Heart left ventricle (tissue), 13 donors: ENCODE measurements at regions not wholly inside any gene's neighbourhood (a gene's known extent, or its start where the extent isn't known, plus 50 kb on each side); places are given as distances from the start of the nearest gene placed in this dataset.

Experiments
- CTCF ChIP-seq, 12 donors: fragments of 200-600 bp; sonication (generic) in 4 of 12; IDR thresholded peaks; one replicate each; pipeline versions ENCODE4 v1.5.0 to v1.8.0; 2018 to 2022; ENCODE audit warnings: antibody characterized with exemption in 12 of 12, mild to moderate bottlenecking in 5 of 12
- POLR2A ChIP-seq, 2 donors: fragments of 450-650 bp; IDR thresholded peaks; one replicate each; pipeline ENCODE4 v1.6.1; 2017; ENCODE audit warnings: antibody characterized with exemption in 2 of 2, mild to moderate bottlenecking in 2 of 2, moderate library complexity in 2 of 2
- donor health status: ischemic (EF 13 %, LVEDD 7.1; RV severe dilation, severe dysfunction).
- donor health status: DM: no; HTN: yes; CAD: no.
- donor health status: DM: no; HTN: no; CAD: no.
- donor health status: ischemic (EF 25% LVEDD 6.9; RV normal size, moderate dysfunction).
- donor health status: ischemic (EF 25% LVEDD 5.7; RV mildly dilated, moderate dysfunction).
- donor health status: ischemic (EF 35%, LVEDD 5.7; RV mildly dilated, moderate dysfunction).
- donor health status: nonischemic (EF 11% LVEDD 7.7; RV severe dilation, severe dysfunction).
- donor health status: DM: yes; HTN: yes; CAD: no.
- donor health status: PGD.
- donor health status: ischemic (EF 29% LVEDD 5.4; RV normal size, mild dysfunction).
- donor health status: nonischemic (EF 23%, LVEDD 6.1; RV moderate dilation, normal function).

DNA sequence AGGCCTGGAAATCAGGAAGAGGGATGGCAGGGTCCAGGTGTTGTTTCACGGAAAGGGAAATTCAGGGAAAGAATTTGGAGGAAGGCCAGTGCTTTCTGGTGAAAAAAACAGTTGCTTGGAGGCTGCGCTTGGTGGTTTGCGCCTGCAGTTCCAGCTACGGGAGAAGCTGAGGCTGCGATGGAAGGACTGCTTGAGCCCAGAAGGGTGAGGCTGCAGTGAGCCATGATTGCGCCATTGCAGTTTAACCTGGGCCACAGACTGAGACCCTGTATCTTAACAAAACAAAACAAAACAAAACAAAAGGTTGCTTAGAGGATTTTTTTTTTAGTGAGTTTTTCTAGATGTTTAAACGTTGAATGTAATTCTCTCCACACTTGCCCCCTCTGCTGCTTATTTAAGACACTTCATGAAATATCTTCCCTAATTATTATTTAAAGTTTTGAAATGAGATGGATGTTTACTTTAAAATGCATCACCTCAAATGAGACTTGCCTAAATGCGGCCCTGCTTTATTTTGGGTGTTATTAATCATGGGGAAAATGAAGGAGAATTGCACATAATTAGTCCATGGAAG is 75.4 kb upstream of the TRPC4 start:
- no peak for TF ChIP-seq POLR2A (IDR thresholded peaks at IDR 0.05)
- TF ChIP-seq CTCF (IDR thresholded peaks at IDR 0.05), result no peak
